ENCODE measurements at regions not wholly inside any gene's neighbourhood (a gene's known extent, or its start where the extent isn't known, plus 50 kb on each side); places are given as distances from the start of the nearest gene placed in this dataset.
"Not testable (repeated sequence)": the region's sequence is repeated elsewhere in the genome, so short reads cannot be mapped to it uniquely, and the experiment has no call there.

- not testable (repeated sequence) for TF ChIP-seq CTCF, POLR2A (IDR thresholded peaks at IDR 0.05)
Observed at GRCh38 chr1:228892200-228892599, 156.9 kb downstream of the RHOU start.
